ENCODE measurements at regions not wholly inside any gene's neighbourhood (a gene's known extent, or its start where the extent isn't known, plus 50 kb on each side); places are given as distances from the start of the nearest gene placed in this dataset.

DNA sequence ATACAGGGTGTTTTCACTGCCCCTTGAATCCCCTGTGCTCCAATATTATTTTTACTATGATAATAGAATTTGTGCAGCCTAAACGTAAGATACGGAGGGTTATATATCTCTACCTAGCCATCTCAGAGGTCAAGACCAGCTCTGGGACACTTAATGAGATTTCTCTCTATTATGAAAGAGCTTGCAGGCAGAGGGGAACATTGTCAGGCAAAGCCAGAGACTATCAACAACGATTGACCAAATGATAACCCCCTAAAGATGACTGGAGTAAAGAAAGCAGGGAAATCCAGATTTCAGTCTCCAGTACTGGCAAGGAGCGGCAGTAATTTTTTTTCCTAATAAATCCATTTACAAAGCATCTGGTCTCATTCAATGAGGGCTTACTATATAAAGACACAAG, 59.8 kb upstream of the LPAR1 start:
- TF ChIP-seq, protein P1, sequence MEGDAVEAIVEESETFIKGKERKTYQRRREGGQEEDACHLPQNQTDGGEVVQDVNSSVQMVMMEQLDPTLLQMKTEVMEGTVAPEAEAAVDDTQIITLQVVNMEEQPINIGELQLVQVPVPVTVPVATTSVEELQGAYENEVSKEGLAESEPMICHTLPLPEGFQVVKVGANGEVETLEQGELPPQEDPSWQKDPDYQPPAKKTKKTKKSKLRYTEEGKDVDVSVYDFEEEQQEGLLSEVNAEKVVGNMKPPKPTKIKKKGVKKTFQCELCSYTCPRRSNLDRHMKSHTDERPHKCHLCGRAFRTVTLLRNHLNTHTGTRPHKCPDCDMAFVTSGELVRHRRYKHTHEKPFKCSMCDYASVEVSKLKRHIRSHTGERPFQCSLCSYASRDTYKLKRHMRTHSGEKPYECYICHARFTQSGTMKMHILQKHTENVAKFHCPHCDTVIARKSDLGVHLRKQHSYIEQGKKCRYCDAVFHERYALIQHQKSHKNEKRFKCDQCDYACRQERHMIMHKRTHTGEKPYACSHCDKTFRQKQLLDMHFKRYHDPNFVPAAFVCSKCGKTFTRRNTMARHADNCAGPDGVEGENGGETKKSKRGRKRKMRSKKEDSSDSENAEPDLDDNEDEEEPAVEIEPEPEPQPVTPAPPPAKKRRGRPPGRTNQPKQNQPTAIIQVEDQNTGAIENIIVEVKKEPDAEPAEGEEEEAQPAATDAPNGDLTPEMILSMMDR (IDR thresholded peaks at IDR 0.05; ENCODE audit: low read depth, low read length, missing input control) = no peak
- TF ChIP-seq TAF1 (conservative IDR thresholded peaks at IDR 0.05) (no peak), YY1 (IDR thresholded peaks at IDR 0.05) (no peak), RXRA (IDR thresholded peaks at IDR 0.05) (no peak), JUND (IDR thresholded peaks at IDR 0.05) (no peak), RAD21 (IDR thresholded peaks at IDR 0.05) (no peak), FOXA1 (IDR thresholded peaks at IDR 0.05) (no peak), EGR1 (IDR thresholded peaks at IDR 0.05; ENCODE audit: low read depth in 2 of 2) (no peak), HNF4G (IDR thresholded peaks at IDR 0.05) (no peak)
- TF ChIP-seq, protein P2, sequence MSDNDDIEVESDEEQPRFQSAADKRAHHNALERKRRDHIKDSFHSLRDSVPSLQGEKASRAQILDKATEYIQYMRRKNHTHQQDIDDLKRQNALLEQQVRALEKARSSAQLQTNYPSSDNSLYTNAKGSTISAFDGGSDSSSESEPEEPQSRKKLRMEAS (IDR thresholded peaks at IDR 0.05) = no peak
- TF ChIP-seq, protein P3, sequence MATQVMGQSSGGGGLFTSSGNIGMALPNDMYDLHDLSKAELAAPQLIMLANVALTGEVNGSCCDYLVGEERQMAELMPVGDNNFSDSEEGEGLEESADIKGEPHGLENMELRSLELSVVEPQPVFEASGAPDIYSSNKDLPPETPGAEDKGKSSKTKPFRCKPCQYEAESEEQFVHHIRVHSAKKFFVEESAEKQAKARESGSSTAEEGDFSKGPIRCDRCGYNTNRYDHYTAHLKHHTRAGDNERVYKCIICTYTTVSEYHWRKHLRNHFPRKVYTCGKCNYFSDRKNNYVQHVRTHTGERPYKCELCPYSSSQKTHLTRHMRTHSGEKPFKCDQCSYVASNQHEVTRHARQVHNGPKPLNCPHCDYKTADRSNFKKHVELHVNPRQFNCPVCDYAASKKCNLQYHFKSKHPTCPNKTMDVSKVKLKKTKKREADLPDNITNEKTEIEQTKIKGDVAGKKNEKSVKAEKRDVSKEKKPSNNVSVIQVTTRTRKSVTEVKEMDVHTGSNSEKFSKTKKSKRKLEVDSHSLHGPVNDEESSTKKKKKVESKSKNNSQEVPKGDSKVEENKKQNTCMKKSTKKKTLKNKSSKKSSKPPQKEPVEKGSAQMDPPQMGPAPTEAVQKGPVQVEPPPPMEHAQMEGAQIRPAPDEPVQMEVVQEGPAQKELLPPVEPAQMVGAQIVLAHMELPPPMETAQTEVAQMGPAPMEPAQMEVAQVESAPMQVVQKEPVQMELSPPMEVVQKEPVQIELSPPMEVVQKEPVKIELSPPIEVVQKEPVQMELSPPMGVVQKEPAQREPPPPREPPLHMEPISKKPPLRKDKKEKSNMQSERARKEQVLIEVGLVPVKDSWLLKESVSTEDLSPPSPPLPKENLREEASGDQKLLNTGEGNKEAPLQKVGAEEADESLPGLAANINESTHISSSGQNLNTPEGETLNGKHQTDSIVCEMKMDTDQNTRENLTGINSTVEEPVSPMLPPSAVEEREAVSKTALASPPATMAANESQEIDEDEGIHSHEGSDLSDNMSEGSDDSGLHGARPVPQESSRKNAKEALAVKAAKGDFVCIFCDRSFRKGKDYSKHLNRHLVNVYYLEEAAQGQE (IDR thresholded peaks at IDR 0.05) = no peak

All from liver (tissue), 3 donors.